Neural cell (in vitro differentiated cells): ENCODE measurements at regions not wholly inside any gene's neighbourhood (a gene's known extent, or its start where the extent isn't known, plus 50 kb on each side); places are given as distances from the start of the nearest gene placed in this dataset.

Source experiments
- H2AFZ ChIP-seq: fragments of 200-600, 300-800 bp; sonication (generic), shearing (Covaris generic); 2 replicates; pipeline ENCODE4 v1.6.0; 2014; ENCODE audit warnings: low read depth, mild to moderate bottlenecking, antibody characterized with exemption, low read length, moderate library complexity
- H3F3A ChIP-seq: fragments of 200-600 bp; shearing (Covaris generic); 2 replicates; pipeline ENCODE4 v1.6.1; 2016; ENCODE audit warnings: mild to moderate bottlenecking, moderate library complexity, mixed read lengths, antibody characterized with exemption, low read length; ENCODE audit not compliant: insufficient read depth, poor library complexity, severe bottlenecking
- H3K27ac ChIP-seq: fragments of 200-600, 300-800 bp; sonication (generic), shearing (Covaris generic); 2 replicates; pipeline ENCODE4 v1.5.1; 2014; ENCODE audit warnings: mild to moderate bottlenecking, low read length, moderate library complexity
- H3K27me3 ChIP-seq: fragments of 300-800, 200-600 bp; sonication (generic), shearing (Covaris generic); 2 replicates; pipeline ENCODE4 v1.6.0; 2014; ENCODE audit warnings: mild to moderate bottlenecking, low read depth, low read length, moderate library complexity; ENCODE audit not compliant: insufficient read depth
- H3K36me3 ChIP-seq: fragments of 300-800, 200-600 bp; sonication (generic), shearing (Covaris generic); 2 replicates; pipeline ENCODE4 v1.5.1; 2014; ENCODE audit warnings: mild to moderate bottlenecking, antibody characterized with exemption, low read length, moderate library complexity; ENCODE audit not compliant: insufficient read depth
- H3K4me2 ChIP-seq: fragments of 300-800, 200-600 bp; sonication (generic), shearing (Covaris generic); 2 replicates; pipeline ENCODE4 v1.6.0; 2014; ENCODE audit warnings: mild to moderate bottlenecking, low read length
- H3K4me3 ChIP-seq: fragments of 300-800, 200-600 bp; sonication (generic), shearing (Covaris generic); 2 replicates; pipeline ENCODE4 v1.5.1; 2014; ENCODE audit warnings: mild to moderate bottlenecking, low read length, moderate library complexity
- H3K79me2 ChIP-seq: fragments of 200-600 bp; shearing (Covaris generic); replicated peaks from 2 replicates; pipeline ENCODE4 v1.6.0; 2014; ENCODE audit warnings: mild to moderate bottlenecking, low read length, moderate library complexity; ENCODE audit not compliant: insufficient read depth
- H3K9ac ChIP-seq: fragments of 300-800, 200-600 bp; sonication (generic), shearing (Covaris generic); 2 replicates; pipeline ENCODE4 v1.6.1; 2016; ENCODE audit warnings: mild to moderate bottlenecking, low read length, mixed read lengths
- H3K9me2 ChIP-seq: fragments of 200-600 bp; shearing (Covaris generic); 2 replicates; pipeline ENCODE4 v1.6.1; 2016; ENCODE audit warnings: mild to moderate bottlenecking, low read length, mixed read lengths; ENCODE audit not compliant: insufficient read depth
- H3K9me3 ChIP-seq: fragments of 200-600, 300-800 bp; sonication (generic), shearing (Covaris generic); 2 replicates; pipeline ENCODE4 v1.6.1; 2016; ENCODE audit warnings: mild to moderate bottlenecking, mixed run types, low read length, moderate library complexity, mixed read lengths
- H4K20me1 ChIP-seq: fragments of 200-600 bp; shearing (Covaris generic); 2 replicates; pipeline ENCODE4 v1.6.1; 2016; ENCODE audit warnings: mild to moderate bottlenecking, mixed run types; ENCODE audit not compliant: insufficient read depth
- EP300 ChIP-seq: fragments of 450-650 bp; conservative IDR thresholded peaks from 2 replicates; pipeline ENCODE4 v1.6.1; 2014; ENCODE audit warnings: antibody characterized with exemption, mild to moderate bottlenecking, moderate library complexity; ENCODE audit not compliant: poor library complexity, severe bottlenecking
- MXI1 ChIP-seq: fragments of 450-650 bp; conservative IDR thresholded peaks from 2 replicates; pipeline ENCODE4 v1.6.1; 2014; ENCODE audit warnings: antibody characterized with exemption, mild to moderate bottlenecking; ENCODE audit not compliant: poor library complexity, severe bottlenecking
- POLR2AphosphoS5 ChIP-seq: IDR thresholded peaks from 2 replicates; pipeline ENCODE4 v1.6.1; 2012
- SMC3 ChIP-seq: fragments of 450-650 bp; conservative IDR thresholded peaks from 2 replicates; pipeline ENCODE4 v1.6.1; 2014; ENCODE audit warnings: antibody characterized with exemption, mild to moderate bottlenecking, moderate library complexity; ENCODE audit not compliant: poor library complexity
- TAF1 ChIP-seq: IDR thresholded peaks from 2 replicates; pipeline ENCODE4 v1.6.1; 2012; ENCODE audit warnings: low read depth
- TF ChIP-seq, protein P1 (sequence below): IDR thresholded peaks from 2 replicates; pipeline ENCODE4 v1.6.1; 2012; ENCODE audit warnings: borderline replicate concordance
- TF ChIP-seq, protein P2 (sequence below): fragments of 450-650 bp; IDR thresholded peaks from 2 replicates; pipeline ENCODE4 v1.5.1; 2014; ENCODE audit warnings: antibody characterized with exemption, mild to moderate bottlenecking, moderate library complexity; ENCODE audit not compliant: poor library complexity, severe bottlenecking

DNA sequence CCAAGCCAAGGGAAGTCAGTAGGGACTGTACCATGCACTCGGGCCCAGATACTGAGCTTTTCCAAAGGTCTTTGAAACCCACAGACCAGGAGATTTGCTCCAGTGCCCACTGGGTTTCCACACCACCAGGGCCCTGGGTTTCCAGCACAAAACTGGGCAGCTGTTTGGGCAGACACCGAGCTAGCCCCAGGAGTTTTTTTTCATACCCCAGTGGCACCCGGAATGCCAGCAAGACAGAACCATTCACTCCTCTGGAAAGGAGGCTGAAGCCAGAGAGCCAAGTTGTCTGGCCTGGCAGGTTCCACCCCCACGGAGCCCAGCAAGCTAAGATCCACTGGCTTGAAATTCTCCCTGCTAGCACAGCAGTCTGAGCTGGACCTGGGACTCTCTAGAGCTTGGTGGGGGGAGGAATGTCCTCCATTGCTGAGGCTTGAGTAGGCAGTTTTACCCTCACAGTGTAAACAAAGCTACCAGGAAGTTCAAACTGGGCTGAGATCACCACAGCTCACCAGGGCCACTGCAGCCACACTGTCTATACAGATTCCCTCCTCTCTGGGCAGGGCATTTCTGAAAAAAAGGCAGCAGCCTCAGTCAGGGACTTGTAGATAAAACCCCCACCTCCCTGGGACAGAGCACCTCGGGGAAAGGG, 793.7 kb downstream of the RPS29 start:
- Histone ChIP-seq H3K9me2 (no peaks in the 10 kb centered on the region), H4K20me1 (no peaks in the 10 kb centered on the region), H3K36me3 (no peaks in the 10 kb centered on the region), H3F3A (no peaks in the 10 kb centered on the region), H3K27ac (no peak overlapping the region), H3K4me2 (no peak overlapping the region), H3K9me3 (no peaks in the 10 kb centered on the region), H3K9ac (no peak overlapping the region), H3K79me2 (no peaks in the 10 kb centered on the region), H3K4me3 (no peak overlapping the region), H2AFZ (no peak overlapping the region), H3K27me3 (no peaks in the 10 kb centered on the region)
- TF ChIP-seq POLR2AphosphoS5 = no peak
- TF ChIP-seq EP300 = no peak
- TF ChIP-seq, protein P1, sequence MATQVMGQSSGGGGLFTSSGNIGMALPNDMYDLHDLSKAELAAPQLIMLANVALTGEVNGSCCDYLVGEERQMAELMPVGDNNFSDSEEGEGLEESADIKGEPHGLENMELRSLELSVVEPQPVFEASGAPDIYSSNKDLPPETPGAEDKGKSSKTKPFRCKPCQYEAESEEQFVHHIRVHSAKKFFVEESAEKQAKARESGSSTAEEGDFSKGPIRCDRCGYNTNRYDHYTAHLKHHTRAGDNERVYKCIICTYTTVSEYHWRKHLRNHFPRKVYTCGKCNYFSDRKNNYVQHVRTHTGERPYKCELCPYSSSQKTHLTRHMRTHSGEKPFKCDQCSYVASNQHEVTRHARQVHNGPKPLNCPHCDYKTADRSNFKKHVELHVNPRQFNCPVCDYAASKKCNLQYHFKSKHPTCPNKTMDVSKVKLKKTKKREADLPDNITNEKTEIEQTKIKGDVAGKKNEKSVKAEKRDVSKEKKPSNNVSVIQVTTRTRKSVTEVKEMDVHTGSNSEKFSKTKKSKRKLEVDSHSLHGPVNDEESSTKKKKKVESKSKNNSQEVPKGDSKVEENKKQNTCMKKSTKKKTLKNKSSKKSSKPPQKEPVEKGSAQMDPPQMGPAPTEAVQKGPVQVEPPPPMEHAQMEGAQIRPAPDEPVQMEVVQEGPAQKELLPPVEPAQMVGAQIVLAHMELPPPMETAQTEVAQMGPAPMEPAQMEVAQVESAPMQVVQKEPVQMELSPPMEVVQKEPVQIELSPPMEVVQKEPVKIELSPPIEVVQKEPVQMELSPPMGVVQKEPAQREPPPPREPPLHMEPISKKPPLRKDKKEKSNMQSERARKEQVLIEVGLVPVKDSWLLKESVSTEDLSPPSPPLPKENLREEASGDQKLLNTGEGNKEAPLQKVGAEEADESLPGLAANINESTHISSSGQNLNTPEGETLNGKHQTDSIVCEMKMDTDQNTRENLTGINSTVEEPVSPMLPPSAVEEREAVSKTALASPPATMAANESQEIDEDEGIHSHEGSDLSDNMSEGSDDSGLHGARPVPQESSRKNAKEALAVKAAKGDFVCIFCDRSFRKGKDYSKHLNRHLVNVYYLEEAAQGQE = no peak
- TF ChIP-seq TAF1 = no peak
- TF ChIP-seq, protein P2, sequence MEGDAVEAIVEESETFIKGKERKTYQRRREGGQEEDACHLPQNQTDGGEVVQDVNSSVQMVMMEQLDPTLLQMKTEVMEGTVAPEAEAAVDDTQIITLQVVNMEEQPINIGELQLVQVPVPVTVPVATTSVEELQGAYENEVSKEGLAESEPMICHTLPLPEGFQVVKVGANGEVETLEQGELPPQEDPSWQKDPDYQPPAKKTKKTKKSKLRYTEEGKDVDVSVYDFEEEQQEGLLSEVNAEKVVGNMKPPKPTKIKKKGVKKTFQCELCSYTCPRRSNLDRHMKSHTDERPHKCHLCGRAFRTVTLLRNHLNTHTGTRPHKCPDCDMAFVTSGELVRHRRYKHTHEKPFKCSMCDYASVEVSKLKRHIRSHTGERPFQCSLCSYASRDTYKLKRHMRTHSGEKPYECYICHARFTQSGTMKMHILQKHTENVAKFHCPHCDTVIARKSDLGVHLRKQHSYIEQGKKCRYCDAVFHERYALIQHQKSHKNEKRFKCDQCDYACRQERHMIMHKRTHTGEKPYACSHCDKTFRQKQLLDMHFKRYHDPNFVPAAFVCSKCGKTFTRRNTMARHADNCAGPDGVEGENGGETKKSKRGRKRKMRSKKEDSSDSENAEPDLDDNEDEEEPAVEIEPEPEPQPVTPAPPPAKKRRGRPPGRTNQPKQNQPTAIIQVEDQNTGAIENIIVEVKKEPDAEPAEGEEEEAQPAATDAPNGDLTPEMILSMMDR = no peak
- no peak for TF ChIP-seq SMC3
- TF ChIP-seq MXI1 = no peak

DNA sequence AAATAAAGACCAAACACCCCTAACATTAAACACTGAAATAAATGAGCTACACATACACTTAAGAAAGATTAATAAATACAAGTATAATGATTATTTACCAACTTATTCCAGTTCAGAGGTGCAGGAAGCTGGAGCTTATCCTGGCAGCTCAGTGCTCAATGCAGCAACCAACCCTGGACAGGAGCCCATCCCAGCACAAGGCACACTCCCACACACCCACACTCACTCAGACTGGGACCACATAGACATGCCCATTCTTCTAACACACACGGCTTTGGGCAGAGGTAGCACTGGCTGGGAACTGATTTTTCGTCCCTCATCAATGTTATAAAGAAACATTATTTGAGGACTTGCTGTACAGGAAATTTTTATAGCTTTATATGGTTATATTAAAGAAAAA, 797.4 kb downstream of the RPS29 start:
- TF ChIP-seq, protein P2 = no peak
- no peak overlapping the region for H3K27ac ChIP-seq
- no peaks in the 10 kb centered on the region for H3K79me2 ChIP-seq

More for the DNA sequence above, 797.4 kb downstream of the RPS29 start:
- Histone ChIP-seq H3K9me2 (no peaks in the 10 kb centered on the region), H3K4me3 (no peak overlapping the region), H3K9me3 (no peaks in the 10 kb centered on the region), H2AFZ (no peak overlapping the region), H3K36me3 (no peaks in the 10 kb centered on the region), H3K27me3 (no peaks in the 10 kb centered on the region), H3F3A (no peaks in the 10 kb centered on the region), H3K4me2 (no peak overlapping the region), H3K9ac (no peak overlapping the region), H4K20me1 (no peaks in the 10 kb centered on the region)
